Panc1 (cell line): ENCODE measurements at regions not wholly inside any gene's neighbourhood (a gene's known extent, or its start where the extent isn't known, plus 50 kb on each side); places are given as distances from the start of the nearest gene placed in this dataset.

Experiments used
- ATAC-seq: fragments of 200-7000 bp; cut with Tn5 transposase; 2 replicates; pipeline ENCODE4 v1.9.1; 2020; ENCODE audit warnings: mild to moderate bottlenecking, moderate library complexity
- BruUV-seq: library from RNA; stranded (reverse); fragments of 400-500 nt; replicated peaks from 2 replicates; lab custom pipeline; 2021; lab: Mats Ljungman, UMichigan
- CTCF ChIA-PET: fragments of 300-600 bp; sonication (Branson Sonifier 250); formaldehyde crosslinking; loops from one replicate; lab custom pipeline; 2022; ENCODE audit warnings: antibody characterized with exemption; lab: Charles Lee
- POLR2A ChIA-PET: fragments of 300-600 bp; sonication (Branson Sonifier 250); formaldehyde crosslinking; loops from one replicate; lab custom pipeline; 2022; ENCODE audit warnings: antibody characterized with exemption; lab: Charles Lee
- DNase-seq: peaks from one replicate; pipeline ENCODE4 v3.0.0-alpha.2; 2010; ENCODE audit warnings: low read depth, low spot score
- H3K27ac ChIP-seq: 2 replicates; pipeline ENCODE4 v1.5.1; 2011; ENCODE audit warnings: mild to moderate bottlenecking, low read length, inconsistent platforms
- H3K27me3 ChIP-seq: fragments of 200-500 bp; sonication (Bioruptor generic); 2 replicates; pipeline ENCODE4 v1.6.0; 2014; ENCODE audit warnings: low read length, inconsistent platforms; ENCODE audit not compliant: control insufficient read depth, insufficient read depth
- H3K36me3 ChIP-seq: fragments of 200-500 bp; sonication (Bioruptor generic); 2 replicates; pipeline ENCODE4 v1.5.1; 2014; ENCODE audit warnings: inconsistent platforms, mild to moderate bottlenecking, low read length, moderate library complexity; ENCODE audit not compliant: control insufficient read depth, insufficient read depth
- H3K4me1 ChIP-seq: 2 replicates; pipeline ENCODE4 v1.5.1; 2011; ENCODE audit warnings: inconsistent platforms, mild to moderate bottlenecking, low read length, moderate library complexity; ENCODE audit not compliant: control insufficient read depth, insufficient read depth
- H3K4me3 ChIP-seq, 2 experiments: 2 replicates each; pipeline ENCODE4 v1.5.1; 2011 to 2012; ENCODE audit warnings: low read depth in 2 of 2, low read length in 2 of 2, mild to moderate bottlenecking in 2 of 2, inconsistent platforms in 1 of 2, moderate library complexity in 1 of 2
- H3K9me3 ChIP-seq: fragments of 200-500 bp; sonication (Bioruptor generic); 2 replicates; pipeline ENCODE4 v1.5.1; 2014; ENCODE audit warnings: low read depth, mild to moderate bottlenecking, inconsistent platforms, low read length, moderate library complexity; ENCODE audit not compliant: control insufficient read depth, insufficient read depth
- POLR2AphosphoS5 ChIP-seq: IDR thresholded peaks from 2 replicates; pipeline ENCODE4 v1.6.1; 2012; ENCODE audit warnings: mild to moderate bottlenecking, low read depth, low read length, moderate library complexity
- REST ChIP-seq, 2 experiments: IDR thresholded peaks; 2 replicates each; pipeline ENCODE4 v1.6.1; 2011 to 2012; ENCODE audit warnings: low read depth in 2 of 2, control low read depth in 1 of 2, low read length in 1 of 2, mild to moderate bottlenecking in 1 of 2, moderate library complexity in 1 of 2; ENCODE audit not compliant: insufficient read depth in 1 of 2
- SIN3A ChIP-seq: IDR thresholded peaks from 2 replicates; pipeline ENCODE4 v1.6.1; 2012; ENCODE audit warnings: low read depth, mild to moderate bottlenecking, low read length, moderate library complexity, borderline replicate concordance; ENCODE audit not compliant: insufficient read depth
- TCF7L2 ChIP-seq: IDR thresholded peaks from 2 replicates; pipeline ENCODE4 v1.6.1; 2011; ENCODE audit warnings: mild to moderate bottlenecking, low read depth, low read length, inconsistent platforms
- in situ Hi-C: cut with HindIII; loops from 2 replicates; pipeline ENCODE4 v1.10.0; 2016; ENCODE audit warnings: low sequenced_read_pairs, low pct_unique_long_range_greater_than_20kb
- intact Hi-C: fragments of 100-400 bp; cut with micrococcal nuclease; formaldehyde crosslinking; loops from one replicate; pipeline ENCODE4 v1.10.0; 2022; ENCODE audit not compliant: unreplicated experiment
- TF ChIP-seq, protein P1 (sequence below): fragments of 450-650 bp; IDR thresholded peaks from 2 replicates; pipeline ENCODE4 v1.5.1; 2017; ENCODE audit warnings: mild to moderate bottlenecking

DNA sequence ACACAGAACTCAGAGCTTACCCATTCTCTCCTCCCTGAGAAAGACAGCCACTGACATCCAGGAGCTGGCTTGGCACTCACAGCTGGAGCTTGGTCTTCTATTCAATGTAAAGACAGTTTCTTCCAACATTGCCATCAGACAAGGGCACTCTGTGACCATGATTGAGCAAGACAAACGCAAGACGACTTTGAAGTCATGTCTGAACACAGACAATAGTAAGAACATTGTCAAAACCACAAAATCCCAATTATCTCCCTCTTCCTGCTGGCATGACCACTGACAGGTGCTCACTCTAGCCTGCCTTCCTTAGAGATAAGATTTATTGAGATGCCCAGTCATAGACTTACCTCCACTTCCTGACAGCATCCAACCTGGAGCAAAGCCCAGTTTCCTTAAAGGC lies 328.0 kb downstream of the MSX2 start:
- DNase-seq = no peak
- ATAC-seq = no peak
- no peaks in the 10 kb centered on the region for H3K9me3 ChIP-seq
- no peak overlapping the region for H3K27ac ChIP-seq
- in situ Hi-C loops (no loop called here), intact Hi-C loops (no loop called here)
- H3K4me3 ChIP-seq = no peak overlapping the region
- peaks cover 3% of the 10 kb centered on the region; the same call in 1 of the 2 replicates for H3K36me3 ChIP-seq
- CTCF ChIA-PET = interaction anchor here (0.6 kb wide), 1 partner anchor 34 kb away, joined by 8 read pairs; no protein-coding TSS in a partner anchor
- H3K4me1 ChIP-seq = no peaks in the 10 kb centered on the region
- no peaks in the 10 kb centered on the region for H3K27me3 ChIP-seq
- POLR2A ChIA-PET = no interaction called here
- BruUV-seq = no TSS peak
- no peak for TF ChIP-seq REST (IDR thresholded peaks at IDR 0.05; ENCODE audit: insufficient read depth in 1 of 2, low read depth in 2 of 2, low read length in 1 of 2)

- no TSS peak for BruUV-seq
- Histone ChIP-seq H3K4me1 (no peaks in the 10 kb centered on the region), H3K36me3 (peaks cover 3% of the 10 kb centered on the region; the same call in 1 of the 2 replicates), H3K27me3 (no peaks in the 10 kb centered on the region), H3K27ac (no peak overlapping the region), H3K4me3 (no peak overlapping the region), H3K9me3 (no peaks in the 10 kb centered on the region)
- in situ Hi-C loops (no loop called here), intact Hi-C loops (no loop called here)
- CTCF ChIA-PET = no interaction called here
- no peak for TF ChIP-seq REST (IDR thresholded peaks at IDR 0.05; ENCODE audit: insufficient read depth in 1 of 2, low read depth in 2 of 2, low read length in 1 of 2)
- TF ChIP-seq POLR2AphosphoS5 = no peak
- TF ChIP-seq SIN3A = no peak
- POLR2A ChIA-PET = no interaction called here
- DNase-seq (no peak), ATAC-seq (no peak)
These were observed 322.7 kb downstream of the MSX2 start for GRCh38 chr5:175047048-175047447.

DNA sequence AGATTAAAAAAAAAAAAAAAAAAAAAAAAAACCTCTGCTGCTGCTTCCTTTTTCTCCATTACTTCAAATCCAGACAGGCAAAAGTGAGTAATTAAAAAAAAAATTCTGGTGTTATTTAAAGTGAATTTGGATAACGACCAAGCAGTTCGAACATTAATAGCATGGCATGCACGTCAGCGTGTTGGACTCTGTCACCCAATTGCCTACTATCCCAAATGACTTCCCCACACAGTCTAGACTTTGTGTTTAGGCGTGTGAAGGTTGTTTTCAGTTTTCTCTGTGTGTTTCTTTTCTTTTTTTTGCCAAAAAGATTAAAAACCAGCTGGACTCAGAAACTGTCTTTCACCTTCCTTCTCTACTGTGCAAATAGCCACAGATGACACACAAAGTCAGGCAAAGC lies 321.4 kb downstream of the MSX2 start:
- ChIA-PET POLR2A (interaction anchor here (0.7 kb wide), 1 partner anchor 35 kb away, joined by 4 read pairs; no protein-coding TSS in a partner anchor), CTCF (no interaction called here)
- Histone ChIP-seq H3K4me1 (no peaks in the 10 kb centered on the region), H3K9me3 (no peaks in the 10 kb centered on the region), H3K36me3 (peaks cover 3% of the 10 kb centered on the region; the same call in 1 of the 2 replicates), H3K27me3 (no peaks in the 10 kb centered on the region), H3K4me3 (no peak overlapping the region), H3K27ac (no peak overlapping the region)
- DNase-seq = no peak
- in situ Hi-C loops = no loop called here
- BruUV-seq = no TSS peak
- no peak for ATAC-seq
- TF ChIP-seq POLR2AphosphoS5 (no peak), SIN3A (no peak), TCF7L2 (no peak), REST (IDR thresholded peaks at IDR 0.05; ENCODE audit: insufficient read depth in 1 of 2, low read depth in 2 of 2, low read length in 1 of 2) (no peak)
- TF ChIP-seq, protein P1, sequence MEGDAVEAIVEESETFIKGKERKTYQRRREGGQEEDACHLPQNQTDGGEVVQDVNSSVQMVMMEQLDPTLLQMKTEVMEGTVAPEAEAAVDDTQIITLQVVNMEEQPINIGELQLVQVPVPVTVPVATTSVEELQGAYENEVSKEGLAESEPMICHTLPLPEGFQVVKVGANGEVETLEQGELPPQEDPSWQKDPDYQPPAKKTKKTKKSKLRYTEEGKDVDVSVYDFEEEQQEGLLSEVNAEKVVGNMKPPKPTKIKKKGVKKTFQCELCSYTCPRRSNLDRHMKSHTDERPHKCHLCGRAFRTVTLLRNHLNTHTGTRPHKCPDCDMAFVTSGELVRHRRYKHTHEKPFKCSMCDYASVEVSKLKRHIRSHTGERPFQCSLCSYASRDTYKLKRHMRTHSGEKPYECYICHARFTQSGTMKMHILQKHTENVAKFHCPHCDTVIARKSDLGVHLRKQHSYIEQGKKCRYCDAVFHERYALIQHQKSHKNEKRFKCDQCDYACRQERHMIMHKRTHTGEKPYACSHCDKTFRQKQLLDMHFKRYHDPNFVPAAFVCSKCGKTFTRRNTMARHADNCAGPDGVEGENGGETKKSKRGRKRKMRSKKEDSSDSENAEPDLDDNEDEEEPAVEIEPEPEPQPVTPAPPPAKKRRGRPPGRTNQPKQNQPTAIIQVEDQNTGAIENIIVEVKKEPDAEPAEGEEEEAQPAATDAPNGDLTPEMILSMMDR = no peak
- intact Hi-C loops = no loop called here
